Tibial nerve (tissue), 3 donors: ENCODE measurements at regions not wholly inside any gene's neighbourhood (a gene's known extent, or its start where the extent isn't known, plus 50 kb on each side); places are given as distances from the start of the nearest gene placed in this dataset.

Source experiments
- CTCF ChIP-seq, 5 experiments: fragments of 200-600 bp in 3 of 5; fragments of 450-650 bp in 2 of 5; sonication (generic) in 3 of 5; IDR thresholded peaks; one replicate each; pipeline ENCODE4 v1.5.1; 2016 to 2019; ENCODE audit warnings: antibody characterized with exemption in 5 of 5, mild to moderate bottlenecking in 3 of 5, moderate library complexity in 2 of 5
- POLR2A ChIP-seq, 2 donors: fragments of 450-650 bp; IDR thresholded peaks; one replicate each; pipeline ENCODE4 v1.6.1; 2017; ENCODE audit warnings: antibody characterized with exemption in 2 of 2, mild to moderate bottlenecking in 2 of 2, moderate library complexity in 2 of 2

GRCh38 chrX:44747317-44747716, 96.5 kb upstream of the DUSP21 start:
- TF ChIP-seq POLR2A (IDR thresholded peaks at IDR 0.05) (no peak), CTCF (IDR thresholded peaks at IDR 0.05) (no peak)
